Neural progenitor cell (in vitro differentiated cells): ENCODE measurements at regions not wholly inside any gene's neighbourhood (a gene's known extent, or its start where the extent isn't known, plus 50 kb on each side); places are given as distances from the start of the nearest gene placed in this dataset.

ENCODE experiments used
- EZH2phosphoT487 ChIP-seq: fragments of 200-600 bp; sonication (generic); IDR thresholded peaks from 2 replicates; pipeline ENCODE4 v1.6.1; 2017; ENCODE audit warnings: antibody characterized with exemption
- TF ChIP-seq, protein P1 (sequence below): fragments of 200-600 bp; sonication (generic); IDR thresholded peaks from 2 replicates; pipeline ENCODE4 v1.5.1; 2017; ENCODE audit warnings: antibody characterized with exemption, mild to moderate bottlenecking

DNA sequence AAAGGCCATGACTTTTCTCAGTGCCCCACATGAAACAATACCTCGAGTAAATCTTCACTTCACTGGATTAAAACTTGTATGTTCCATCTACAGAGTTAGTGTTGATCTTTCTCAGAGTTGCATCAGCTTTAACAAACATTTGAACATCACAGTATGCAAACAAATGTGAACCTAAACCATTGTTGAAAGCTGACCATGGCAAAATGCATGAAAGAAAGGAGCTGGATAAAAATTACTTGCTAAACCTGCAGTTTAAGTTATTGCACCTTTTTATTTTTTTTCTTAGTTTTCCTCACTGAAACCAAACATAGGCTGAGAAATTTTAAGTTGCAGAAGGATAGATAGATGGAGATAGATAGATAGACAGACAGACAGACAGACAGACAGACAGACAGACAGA, 107.2 kb upstream of the UGP2 start:
- TF ChIP-seq, protein P1, sequence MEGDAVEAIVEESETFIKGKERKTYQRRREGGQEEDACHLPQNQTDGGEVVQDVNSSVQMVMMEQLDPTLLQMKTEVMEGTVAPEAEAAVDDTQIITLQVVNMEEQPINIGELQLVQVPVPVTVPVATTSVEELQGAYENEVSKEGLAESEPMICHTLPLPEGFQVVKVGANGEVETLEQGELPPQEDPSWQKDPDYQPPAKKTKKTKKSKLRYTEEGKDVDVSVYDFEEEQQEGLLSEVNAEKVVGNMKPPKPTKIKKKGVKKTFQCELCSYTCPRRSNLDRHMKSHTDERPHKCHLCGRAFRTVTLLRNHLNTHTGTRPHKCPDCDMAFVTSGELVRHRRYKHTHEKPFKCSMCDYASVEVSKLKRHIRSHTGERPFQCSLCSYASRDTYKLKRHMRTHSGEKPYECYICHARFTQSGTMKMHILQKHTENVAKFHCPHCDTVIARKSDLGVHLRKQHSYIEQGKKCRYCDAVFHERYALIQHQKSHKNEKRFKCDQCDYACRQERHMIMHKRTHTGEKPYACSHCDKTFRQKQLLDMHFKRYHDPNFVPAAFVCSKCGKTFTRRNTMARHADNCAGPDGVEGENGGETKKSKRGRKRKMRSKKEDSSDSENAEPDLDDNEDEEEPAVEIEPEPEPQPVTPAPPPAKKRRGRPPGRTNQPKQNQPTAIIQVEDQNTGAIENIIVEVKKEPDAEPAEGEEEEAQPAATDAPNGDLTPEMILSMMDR = no peak
- TF ChIP-seq EZH2phosphoT487 = no peak
